Chondrocyte (in vitro differentiated cells): ENCODE measurements at regions not wholly inside any gene's neighbourhood (a gene's known extent, or its start where the extent isn't known, plus 50 kb on each side); places are given as distances from the start of the nearest gene placed in this dataset.

Experiments used
- DNase-seq: peaks from one replicate; pipeline ENCODE4 v3.0.0; 2021; ENCODE audit warnings: mixed read lengths, low spot score
- H3K27ac Mint-ChIP-seq: one replicate; pipeline ENCODE4 v1.8.0; 2021; ENCODE audit warnings: mild to moderate bottlenecking, moderate library complexity, mixed read lengths; ENCODE audit not compliant: unreplicated experiment
- H3K27me3 Mint-ChIP-seq: 2 replicates; pipeline ENCODE4 v1.8.0; 2021; ENCODE audit warnings: low read depth, mixed read lengths
- H3K36me3 Mint-ChIP-seq: 2 replicates; pipeline ENCODE4 v1.8.0; 2021; ENCODE audit warnings: low read depth, mixed read lengths
- H3K4me1 Mint-ChIP-seq: 2 replicates; pipeline ENCODE4 v1.8.0; 2021; ENCODE audit warnings: low read depth, mild to moderate bottlenecking, mixed read lengths
- H3K4me3 Mint-ChIP-seq: one replicate; pipeline ENCODE4 v1.8.0; 2021; ENCODE audit warnings: mild to moderate bottlenecking, moderate library complexity, mixed read lengths; ENCODE audit not compliant: unreplicated experiment
- H3K9me3 Mint-ChIP-seq: 2 replicates; pipeline ENCODE4 v1.8.0; 2021; ENCODE audit warnings: low read depth, mixed read lengths
- TF ChIP-seq, protein P1 (sequence below): fragments of 200-600 bp; sonication (generic); IDR thresholded peaks from 2 replicates; pipeline ENCODE4 v1.5.0; 2021; ENCODE audit warnings: antibody characterized with exemption, mild to moderate bottlenecking, moderate library complexity

GRCh38 chr2:49286045-49286444 lies 131.7 kb upstream of the FSHR start:
- H3K4me1 Mint-ChIP-seq = no peaks in the 10 kb centered on the region
- no peaks in the 10 kb centered on the region for H3K36me3 Mint-ChIP-seq
- peaks cover 7% of the 10 kb centered on the region for H3K27me3 Mint-ChIP-seq
- no peak overlapping the region for H3K27ac Mint-ChIP-seq
- no peak overlapping the region for H3K4me3 Mint-ChIP-seq
- TF ChIP-seq, protein P1, sequence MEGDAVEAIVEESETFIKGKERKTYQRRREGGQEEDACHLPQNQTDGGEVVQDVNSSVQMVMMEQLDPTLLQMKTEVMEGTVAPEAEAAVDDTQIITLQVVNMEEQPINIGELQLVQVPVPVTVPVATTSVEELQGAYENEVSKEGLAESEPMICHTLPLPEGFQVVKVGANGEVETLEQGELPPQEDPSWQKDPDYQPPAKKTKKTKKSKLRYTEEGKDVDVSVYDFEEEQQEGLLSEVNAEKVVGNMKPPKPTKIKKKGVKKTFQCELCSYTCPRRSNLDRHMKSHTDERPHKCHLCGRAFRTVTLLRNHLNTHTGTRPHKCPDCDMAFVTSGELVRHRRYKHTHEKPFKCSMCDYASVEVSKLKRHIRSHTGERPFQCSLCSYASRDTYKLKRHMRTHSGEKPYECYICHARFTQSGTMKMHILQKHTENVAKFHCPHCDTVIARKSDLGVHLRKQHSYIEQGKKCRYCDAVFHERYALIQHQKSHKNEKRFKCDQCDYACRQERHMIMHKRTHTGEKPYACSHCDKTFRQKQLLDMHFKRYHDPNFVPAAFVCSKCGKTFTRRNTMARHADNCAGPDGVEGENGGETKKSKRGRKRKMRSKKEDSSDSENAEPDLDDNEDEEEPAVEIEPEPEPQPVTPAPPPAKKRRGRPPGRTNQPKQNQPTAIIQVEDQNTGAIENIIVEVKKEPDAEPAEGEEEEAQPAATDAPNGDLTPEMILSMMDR = no peak
- no peak for DNase-seq
- H3K9me3 Mint-ChIP-seq = no peaks in the 10 kb centered on the region

GRCh38 chr2:49278561-49278960 lies 124.2 kb upstream of the FSHR start:
- TF ChIP-seq, protein P1 = no peak
- Mint-ChIP-seq H3K27me3 (peaks cover 4% of the 10 kb centered on the region), H3K9me3 (peaks cover 10% of the 10 kb centered on the region), H3K4me3 (no peak overlapping the region), H3K36me3 (no peaks in the 10 kb centered on the region), H3K27ac (no peak overlapping the region), H3K4me1 (no peaks in the 10 kb centered on the region)
- no peak for DNase-seq

DNA sequence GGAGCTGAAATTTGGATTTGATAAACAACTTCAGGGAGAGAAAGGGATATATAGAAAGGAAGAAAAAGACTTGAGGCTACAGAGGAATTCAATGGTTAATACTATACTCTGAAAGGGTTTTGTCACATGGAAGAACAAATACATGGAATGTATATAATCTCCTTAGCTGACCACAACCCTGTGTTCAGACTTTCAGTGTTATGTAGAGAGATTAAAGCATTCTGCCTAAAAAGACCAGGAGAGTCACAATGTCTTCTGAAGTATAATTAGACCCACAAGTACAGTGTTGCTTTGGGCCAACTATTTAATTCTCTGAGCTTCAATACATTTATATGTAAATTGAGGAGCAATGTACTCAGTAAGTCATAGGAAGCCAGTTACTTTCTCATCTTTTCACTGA lies 123.8 kb upstream of the FSHR start:
- TF ChIP-seq, protein P1 = no peak
- Mint-ChIP-seq H3K4me1 (no peaks in the 10 kb centered on the region), H3K4me3 (no peak overlapping the region), H3K9me3 (peaks cover 10% of the 10 kb centered on the region), H3K27ac (no peak overlapping the region), H3K27me3 (peaks cover 4% of the 10 kb centered on the region), H3K36me3 (no peaks in the 10 kb centered on the region)
- no peak for DNase-seq

GRCh38 chr2:49271060-49271606 lies 116.8 kb upstream of the FSHR start:
- Mint-ChIP-seq H3K27me3 (peaks cover 18% of the 10 kb centered on the region), H3K27ac (no peak overlapping the region), H3K36me3 (no peaks in the 10 kb centered on the region), H3K4me3 (no peak overlapping the region), H3K9me3 (no peaks in the 10 kb centered on the region), H3K4me1 (no peaks in the 10 kb centered on the region)
- no peak for DNase-seq
- TF ChIP-seq, protein P1 = no peak

DNA sequence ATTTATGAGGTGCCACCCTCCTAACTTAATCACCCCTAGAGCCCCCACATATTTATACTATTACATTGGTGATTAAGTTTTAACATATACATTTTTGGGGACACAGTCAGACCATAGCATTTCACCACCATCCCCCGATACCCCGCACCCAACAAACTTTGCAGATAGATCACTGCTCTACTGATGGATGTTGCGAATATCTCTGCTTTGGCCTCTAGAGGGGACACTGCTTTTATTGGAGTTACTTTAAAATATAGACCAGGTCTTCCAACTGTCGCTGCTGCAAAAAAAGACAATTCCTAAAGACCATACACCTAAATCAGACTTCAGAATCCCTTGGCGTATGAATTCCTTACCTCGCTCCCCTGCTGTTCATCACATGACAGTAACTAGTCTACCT lies 115.8 kb upstream of the FSHR start:
- Mint-ChIP-seq H3K4me1 (no peaks in the 10 kb centered on the region), H3K4me3 (no peak overlapping the region), H3K27ac (no peak overlapping the region), H3K27me3 (peaks cover 24% of the 10 kb centered on the region), H3K36me3 (no peaks in the 10 kb centered on the region), H3K9me3 (no peaks in the 10 kb centered on the region)
- TF ChIP-seq, protein P1 = no peak
- DNase-seq = no peak
